Tibial artery (tissue), 4 donors: ENCODE measurements at regions not wholly inside any gene's neighbourhood (a gene's known extent, or its start where the extent isn't known, plus 50 kb on each side); places are given as distances from the start of the nearest gene placed in this dataset.

ENCODE experiments used
- DNase-seq, 2 donors: peaks; one replicate each; pipeline ENCODE4 v3.0.0-alpha.2; 2019
- H3K27ac ChIP-seq, 2 donors: fragments of 200-600 bp; sonication (generic) in 1 of 2; 1 replicate in 1 of 2; 2 replicates in 1 of 2; pipeline ENCODE4 v1.5.1; 2018 to 2019; ENCODE audit warnings: mild to moderate bottlenecking in 1 of 2
- H3K27me3 ChIP-seq, 2 donors: fragments of 200-600 bp; sonication (generic) in 1 of 2; one replicate each; pipeline versions ENCODE4 v1.5.1 to v1.6.0; 2016 to 2019
- H3K36me3 ChIP-seq, 3 donors: fragments of 200-600 bp; sonication (generic) in 2 of 3; one replicate each; pipeline ENCODE4 v1.5.1; 2016 to 2019; ENCODE audit warnings: mild to moderate bottlenecking in 2 of 3
- H3K4me1 ChIP-seq, 4 donors: fragments of 200-600 bp; sonication (generic) in 2 of 4; 1 replicate in 3 of 4; 2 replicates in 1 of 4; pipeline ENCODE4 v1.5.1; 2016 to 2019
- H3K4me3 ChIP-seq, 2 donors: fragments of 200-600 bp; sonication (generic) in 1 of 2; 1 replicate in 1 of 2; 2 replicates in 1 of 2; pipeline ENCODE4 v1.5.1; 2018 to 2019; ENCODE audit warnings: mild to moderate bottlenecking in 2 of 2
- H3K9me3 ChIP-seq, 3 donors: fragments of 200-600 bp; sonication (generic) in 1 of 3; one replicate each; pipeline ENCODE4 v1.5.1; 2016 to 2019
- intact Hi-C: fragments of 100-400 bp; cut with DNase I; formaldehyde crosslinking; loops from one replicate; pipeline ENCODE4 v1.15.0; 2023; ENCODE audit warnings: low total_unique reads
- TF ChIP-seq, protein P1 (sequence below), 2 experiments: fragments of 200-600 bp in 1 of 2; fragments of 450-650 bp in 1 of 2; IDR thresholded peaks; one replicate each; pipeline ENCODE4 v1.5.1; 2017 to 2019; ENCODE audit warnings: antibody characterized with exemption in 2 of 2, mild to moderate bottlenecking in 1 of 2, moderate library complexity in 1 of 2

DNA sequence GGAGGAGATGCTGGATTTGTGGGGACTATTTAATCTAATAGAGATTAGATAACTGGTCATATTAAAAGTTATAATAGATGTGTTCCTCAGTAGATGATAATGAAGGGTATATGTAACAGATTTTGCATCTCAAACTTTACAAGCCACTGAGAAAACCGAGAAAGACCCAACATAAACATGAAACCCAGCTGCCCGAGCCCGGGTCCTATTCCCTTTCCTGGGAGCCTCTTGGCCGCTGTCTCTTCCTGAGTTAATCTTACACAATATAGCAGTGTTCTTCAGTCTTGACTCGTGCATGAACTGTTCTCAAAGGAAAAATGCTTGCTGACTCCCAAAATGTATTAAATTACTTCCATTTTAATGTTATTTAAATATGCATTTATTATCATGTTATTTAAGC is 94.5 kb downstream of the COPS8 start:
- intact Hi-C loops = no loop called here
- H3K27ac ChIP-seq = no peak overlapping the region
- H3K9me3 ChIP-seq = no peaks in the 10 kb centered on the region
- H3K4me1 ChIP-seq = peaks cover 0 to 8% (median 0%) of the 10 kb centered on the region in 4 donors
- no peaks in the 10 kb centered on the region for H3K36me3 ChIP-seq
- no peak overlapping the region for H3K4me3 ChIP-seq
- no peaks in the 10 kb centered on the region for H3K27me3 ChIP-seq
- TF ChIP-seq, protein P1, sequence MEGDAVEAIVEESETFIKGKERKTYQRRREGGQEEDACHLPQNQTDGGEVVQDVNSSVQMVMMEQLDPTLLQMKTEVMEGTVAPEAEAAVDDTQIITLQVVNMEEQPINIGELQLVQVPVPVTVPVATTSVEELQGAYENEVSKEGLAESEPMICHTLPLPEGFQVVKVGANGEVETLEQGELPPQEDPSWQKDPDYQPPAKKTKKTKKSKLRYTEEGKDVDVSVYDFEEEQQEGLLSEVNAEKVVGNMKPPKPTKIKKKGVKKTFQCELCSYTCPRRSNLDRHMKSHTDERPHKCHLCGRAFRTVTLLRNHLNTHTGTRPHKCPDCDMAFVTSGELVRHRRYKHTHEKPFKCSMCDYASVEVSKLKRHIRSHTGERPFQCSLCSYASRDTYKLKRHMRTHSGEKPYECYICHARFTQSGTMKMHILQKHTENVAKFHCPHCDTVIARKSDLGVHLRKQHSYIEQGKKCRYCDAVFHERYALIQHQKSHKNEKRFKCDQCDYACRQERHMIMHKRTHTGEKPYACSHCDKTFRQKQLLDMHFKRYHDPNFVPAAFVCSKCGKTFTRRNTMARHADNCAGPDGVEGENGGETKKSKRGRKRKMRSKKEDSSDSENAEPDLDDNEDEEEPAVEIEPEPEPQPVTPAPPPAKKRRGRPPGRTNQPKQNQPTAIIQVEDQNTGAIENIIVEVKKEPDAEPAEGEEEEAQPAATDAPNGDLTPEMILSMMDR (IDR thresholded peaks at IDR 0.05) = no peak
- no peak for DNase-seq

GRCh38 chr2:237180987-237181386 is 95.3 kb downstream of the COPS8 start:
- peak in 1 of 2 donors; percentile 84 for DNase-seq
- H3K27ac ChIP-seq = no peak overlapping the region
- no peaks in the 10 kb centered on the region for H3K9me3 ChIP-seq
- H3K4me3 ChIP-seq = no peak overlapping the region
- no peaks in the 10 kb centered on the region for H3K27me3 ChIP-seq
- H3K36me3 ChIP-seq = no peaks in the 10 kb centered on the region
- H3K4me1 ChIP-seq = peaks cover 0 to 8% (median 0%) of the 10 kb centered on the region in 4 donors
- TF ChIP-seq, protein P1 (IDR thresholded peaks at IDR 0.05) = no peak
- intact Hi-C loops = no loop called here

- DNase-seq = no peak
- TF ChIP-seq, protein P1 (IDR thresholded peaks at IDR 0.05) = no peak
- intact Hi-C loops = no loop called here
Measured at GRCh38 chr2:237181844-237182243, 96.2 kb downstream of the COPS8 start.

DNA sequence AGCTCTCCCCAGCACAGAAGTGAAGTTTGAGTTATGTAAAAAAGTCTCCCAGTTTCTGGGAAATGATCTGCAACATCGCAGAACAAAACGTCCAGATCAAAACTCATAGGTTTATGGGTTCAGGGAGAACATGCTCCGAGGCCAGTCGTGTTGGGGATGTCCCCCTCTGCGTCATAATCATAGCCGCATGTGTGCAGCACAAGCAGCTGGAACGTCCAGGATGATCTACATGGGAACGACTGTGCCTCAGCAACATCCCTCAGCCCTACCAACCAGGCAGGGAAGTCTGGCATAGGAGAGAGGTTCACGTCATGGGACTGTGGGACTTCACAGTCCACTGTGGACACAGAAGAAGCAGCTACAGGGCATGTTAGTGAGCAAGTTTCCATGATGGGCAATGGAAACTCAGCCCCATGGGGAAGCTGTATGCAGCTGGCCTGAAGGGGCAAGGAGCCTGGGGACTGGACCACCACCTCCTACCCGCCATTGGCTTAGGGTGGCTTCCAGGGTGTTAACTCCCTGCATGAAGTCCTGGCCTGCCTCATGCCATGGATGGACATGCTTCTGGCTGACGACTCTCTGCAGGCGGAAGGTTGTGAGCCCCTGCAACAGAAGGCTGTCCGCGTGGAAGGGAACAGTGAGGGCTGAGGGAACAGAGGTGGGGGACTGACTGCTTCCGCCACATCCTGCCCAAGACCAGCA is 96.9 kb downstream of the COPS8 start:
- Histone ChIP-seq H3K9me3 (no peaks in the 10 kb centered on the region), H3K36me3 (no peaks in the 10 kb centered on the region), H3K4me3 (no peak overlapping the region), H3K4me1 (peaks cover 0 to 8% (median 0%) of the 10 kb centered on the region in 4 donors), H3K27ac (no peak overlapping the region), H3K27me3 (no peaks in the 10 kb centered on the region)
- DNase-seq = no peak
- intact Hi-C loops = no loop called here
- TF ChIP-seq, protein P1 (IDR thresholded peaks at IDR 0.05) = no peak

More at GRCh38 chr2:237181844-237182243, 96.2 kb downstream of the COPS8 start:
- Histone ChIP-seq H3K27ac (no peak overlapping the region), H3K4me3 (no peak overlapping the region), H3K4me1 (peaks cover 0 to 8% (median 0%) of the 10 kb centered on the region in 4 donors), H3K9me3 (no peaks in the 10 kb centered on the region), H3K36me3 (no peaks in the 10 kb centered on the region), H3K27me3 (no peaks in the 10 kb centered on the region)

DNA sequence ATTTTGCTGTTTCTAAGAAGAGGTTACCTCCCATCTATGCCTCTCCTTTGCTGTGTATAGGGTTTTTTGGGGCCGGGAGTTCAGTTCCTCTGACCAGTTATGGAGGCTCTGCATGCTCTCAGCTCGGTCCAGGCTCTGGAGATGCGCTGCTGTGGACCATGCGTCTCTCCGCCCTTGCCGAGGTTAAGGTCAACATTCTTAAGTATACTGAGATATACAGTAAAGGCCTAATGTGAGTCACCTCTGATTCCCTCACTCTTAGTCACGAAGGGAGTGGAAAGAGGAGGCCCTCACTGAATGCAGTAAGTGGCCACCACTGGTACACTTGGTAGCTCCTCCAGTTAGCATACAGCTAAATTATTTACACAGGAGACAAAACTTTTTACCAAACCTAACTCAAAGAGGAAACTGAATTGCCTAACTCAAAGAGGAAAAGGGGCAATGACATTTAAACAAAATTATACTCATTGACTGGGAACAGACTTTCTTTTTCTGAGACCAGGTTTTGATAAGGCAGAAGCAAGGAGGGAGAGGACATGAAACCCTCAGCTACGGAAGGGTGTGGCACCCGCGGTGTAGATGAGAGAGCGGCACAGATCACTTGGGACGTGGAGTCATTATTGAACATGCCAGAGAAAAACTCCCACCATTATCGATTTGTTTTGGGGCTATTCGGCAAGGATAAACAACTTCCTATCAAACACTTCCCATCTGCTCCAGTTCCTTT is 98.7 kb downstream of the COPS8 start:
- intact Hi-C loops = no loop called here
- TF ChIP-seq, protein P1 (IDR thresholded peaks at IDR 0.05) = no peak
- H3K27ac ChIP-seq = no peak overlapping the region
- H3K9me3 ChIP-seq = no peaks in the 10 kb centered on the region
- no peaks in the 10 kb centered on the region for H3K36me3 ChIP-seq
- DNase-seq = no peak
- H3K4me3 ChIP-seq = no peak overlapping the region
- H3K27me3 ChIP-seq = no peaks in the 10 kb centered on the region
- peaks cover 0 to 8% (median 0%) of the 10 kb centered on the region in 4 donors for H3K4me1 ChIP-seq
